GM23338 (cell line): ENCODE measurements at regions not wholly inside any gene's neighbourhood (a gene's known extent, or its start where the extent isn't known, plus 50 kb on each side); places are given as distances from the start of the nearest gene placed in this dataset.

Experiments used
- EZH2 ChIP-seq: fragments of 200-600 bp; sonication (generic); IDR thresholded peaks from one replicate; pipeline ENCODE4 v1.8.0; 2017; ENCODE audit warnings: antibody characterized with exemption, mild to moderate bottlenecking, low read depth; ENCODE audit not compliant: unreplicated experiment
- EZH2phosphoT487 ChIP-seq: fragments of 200-600 bp; sonication (generic); IDR thresholded peaks from one replicate; pipeline ENCODE4 v1.8.1; 2018; ENCODE audit warnings: antibody characterized with exemption; ENCODE audit not compliant: unreplicated experiment
- POLR2AphosphoS5 ChIP-seq: IDR thresholded peaks from 2 replicates; pipeline ENCODE4 v1.6.1; 2016; ENCODE audit warnings: antibody characterized with exemption, low read depth
- ZNF114 ChIP-seq: fragments of 250-450 bp; sonication (Bioruptor Pico); IDR thresholded peaks from 2 replicates; pipeline ENCODE4 v1.5.0; 2020; ENCODE audit warnings: mild to moderate bottlenecking, moderate library complexity
- ZNF331 ChIP-seq: fragments of 250-450 bp; sonication (Bioruptor Pico); IDR thresholded peaks from 2 replicates; pipeline ENCODE4 v1.5.0; 2020; ENCODE audit warnings: low read depth, mild to moderate bottlenecking, moderate library complexity
- TF ChIP-seq, protein P1 (sequence below), 2 experiments: fragments of 200-600 bp in 1 of 2; sonication (generic) in 1 of 2; conservative IDR thresholded peaks; 2 replicates each; pipeline versions ENCODE4 v1.5.1 to v1.6.1; 2016 to 2017; ENCODE audit warnings: antibody characterized with exemption in 2 of 2, low read depth in 2 of 2, mild to moderate bottlenecking in 2 of 2, moderate library complexity in 1 of 2
- TF ChIP-seq, protein P2 (sequence below): fragments of 250-450 bp; sonication (Bioruptor Pico); IDR thresholded peaks from 2 replicates; pipeline ENCODE4 v1.5.0; 2020; ENCODE audit warnings: mild to moderate bottlenecking, moderate library complexity
- TF ChIP-seq, protein P3 (sequence below): IDR thresholded peaks from one replicate; pipeline ENCODE4 v1.6.1; 2018; ENCODE audit warnings: antibody characterized with exemption; ENCODE audit not compliant: unreplicated experiment

DNA sequence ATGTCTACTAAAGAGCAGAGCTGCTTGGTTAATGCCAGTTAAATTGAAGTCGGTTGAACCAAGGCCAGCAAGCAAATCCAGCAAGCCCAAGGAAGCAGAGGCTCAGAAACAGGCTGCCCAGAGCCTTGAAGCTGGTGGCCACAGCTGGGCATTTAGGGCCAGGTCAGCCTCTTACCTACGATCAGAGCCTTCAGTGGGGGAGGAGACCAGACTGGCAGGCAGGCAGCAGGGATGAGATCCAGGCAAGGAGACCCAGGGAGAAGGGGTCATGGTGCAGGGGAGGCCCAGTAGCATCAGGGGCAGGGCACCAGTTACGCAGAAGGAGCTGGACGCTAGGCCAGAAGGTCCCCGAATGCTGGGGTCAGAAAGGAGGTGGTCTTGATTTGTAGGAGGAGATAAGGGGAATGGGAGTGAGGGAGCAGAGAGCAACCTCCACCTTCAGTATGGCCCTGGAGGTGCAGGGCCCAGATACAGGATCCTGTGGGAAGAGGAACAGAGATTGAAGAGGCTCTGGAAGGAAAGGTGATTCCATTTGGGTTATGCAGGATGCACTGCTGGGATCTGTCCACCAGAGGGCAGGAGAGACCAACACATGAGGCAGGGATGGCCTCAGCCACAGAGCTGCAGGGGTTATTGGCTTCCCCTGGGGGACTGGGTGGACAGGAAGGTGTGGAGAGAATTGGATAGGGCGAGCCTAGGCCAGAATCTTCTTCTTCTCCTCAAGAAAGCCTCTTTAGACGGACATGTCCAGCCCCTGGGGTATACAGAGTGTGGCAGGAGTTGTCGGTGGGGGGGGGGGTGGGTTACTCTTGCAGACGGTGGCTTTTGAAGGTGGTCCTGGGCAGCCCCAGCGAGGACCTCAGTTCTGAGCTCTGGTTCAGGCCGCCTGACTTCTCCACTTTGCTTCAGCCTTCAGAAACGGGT is 132.6 kb upstream of the PODXL start:
- TF ChIP-seq, protein P1, sequence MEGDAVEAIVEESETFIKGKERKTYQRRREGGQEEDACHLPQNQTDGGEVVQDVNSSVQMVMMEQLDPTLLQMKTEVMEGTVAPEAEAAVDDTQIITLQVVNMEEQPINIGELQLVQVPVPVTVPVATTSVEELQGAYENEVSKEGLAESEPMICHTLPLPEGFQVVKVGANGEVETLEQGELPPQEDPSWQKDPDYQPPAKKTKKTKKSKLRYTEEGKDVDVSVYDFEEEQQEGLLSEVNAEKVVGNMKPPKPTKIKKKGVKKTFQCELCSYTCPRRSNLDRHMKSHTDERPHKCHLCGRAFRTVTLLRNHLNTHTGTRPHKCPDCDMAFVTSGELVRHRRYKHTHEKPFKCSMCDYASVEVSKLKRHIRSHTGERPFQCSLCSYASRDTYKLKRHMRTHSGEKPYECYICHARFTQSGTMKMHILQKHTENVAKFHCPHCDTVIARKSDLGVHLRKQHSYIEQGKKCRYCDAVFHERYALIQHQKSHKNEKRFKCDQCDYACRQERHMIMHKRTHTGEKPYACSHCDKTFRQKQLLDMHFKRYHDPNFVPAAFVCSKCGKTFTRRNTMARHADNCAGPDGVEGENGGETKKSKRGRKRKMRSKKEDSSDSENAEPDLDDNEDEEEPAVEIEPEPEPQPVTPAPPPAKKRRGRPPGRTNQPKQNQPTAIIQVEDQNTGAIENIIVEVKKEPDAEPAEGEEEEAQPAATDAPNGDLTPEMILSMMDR (conservative IDR thresholded peaks at IDR 0.05; ENCODE audit: low read depth in 2 of 2), result peak; percentile 97 to 100
- TF ChIP-seq EZH2phosphoT487 (no peak), ZNF331 (CRISPR knock-in tag) (no peak), EZH2 (no peak), POLR2AphosphoS5 (no peak), ZNF114 (CRISPR knock-in tag) (no peak)
- TF ChIP-seq, protein P2, sequence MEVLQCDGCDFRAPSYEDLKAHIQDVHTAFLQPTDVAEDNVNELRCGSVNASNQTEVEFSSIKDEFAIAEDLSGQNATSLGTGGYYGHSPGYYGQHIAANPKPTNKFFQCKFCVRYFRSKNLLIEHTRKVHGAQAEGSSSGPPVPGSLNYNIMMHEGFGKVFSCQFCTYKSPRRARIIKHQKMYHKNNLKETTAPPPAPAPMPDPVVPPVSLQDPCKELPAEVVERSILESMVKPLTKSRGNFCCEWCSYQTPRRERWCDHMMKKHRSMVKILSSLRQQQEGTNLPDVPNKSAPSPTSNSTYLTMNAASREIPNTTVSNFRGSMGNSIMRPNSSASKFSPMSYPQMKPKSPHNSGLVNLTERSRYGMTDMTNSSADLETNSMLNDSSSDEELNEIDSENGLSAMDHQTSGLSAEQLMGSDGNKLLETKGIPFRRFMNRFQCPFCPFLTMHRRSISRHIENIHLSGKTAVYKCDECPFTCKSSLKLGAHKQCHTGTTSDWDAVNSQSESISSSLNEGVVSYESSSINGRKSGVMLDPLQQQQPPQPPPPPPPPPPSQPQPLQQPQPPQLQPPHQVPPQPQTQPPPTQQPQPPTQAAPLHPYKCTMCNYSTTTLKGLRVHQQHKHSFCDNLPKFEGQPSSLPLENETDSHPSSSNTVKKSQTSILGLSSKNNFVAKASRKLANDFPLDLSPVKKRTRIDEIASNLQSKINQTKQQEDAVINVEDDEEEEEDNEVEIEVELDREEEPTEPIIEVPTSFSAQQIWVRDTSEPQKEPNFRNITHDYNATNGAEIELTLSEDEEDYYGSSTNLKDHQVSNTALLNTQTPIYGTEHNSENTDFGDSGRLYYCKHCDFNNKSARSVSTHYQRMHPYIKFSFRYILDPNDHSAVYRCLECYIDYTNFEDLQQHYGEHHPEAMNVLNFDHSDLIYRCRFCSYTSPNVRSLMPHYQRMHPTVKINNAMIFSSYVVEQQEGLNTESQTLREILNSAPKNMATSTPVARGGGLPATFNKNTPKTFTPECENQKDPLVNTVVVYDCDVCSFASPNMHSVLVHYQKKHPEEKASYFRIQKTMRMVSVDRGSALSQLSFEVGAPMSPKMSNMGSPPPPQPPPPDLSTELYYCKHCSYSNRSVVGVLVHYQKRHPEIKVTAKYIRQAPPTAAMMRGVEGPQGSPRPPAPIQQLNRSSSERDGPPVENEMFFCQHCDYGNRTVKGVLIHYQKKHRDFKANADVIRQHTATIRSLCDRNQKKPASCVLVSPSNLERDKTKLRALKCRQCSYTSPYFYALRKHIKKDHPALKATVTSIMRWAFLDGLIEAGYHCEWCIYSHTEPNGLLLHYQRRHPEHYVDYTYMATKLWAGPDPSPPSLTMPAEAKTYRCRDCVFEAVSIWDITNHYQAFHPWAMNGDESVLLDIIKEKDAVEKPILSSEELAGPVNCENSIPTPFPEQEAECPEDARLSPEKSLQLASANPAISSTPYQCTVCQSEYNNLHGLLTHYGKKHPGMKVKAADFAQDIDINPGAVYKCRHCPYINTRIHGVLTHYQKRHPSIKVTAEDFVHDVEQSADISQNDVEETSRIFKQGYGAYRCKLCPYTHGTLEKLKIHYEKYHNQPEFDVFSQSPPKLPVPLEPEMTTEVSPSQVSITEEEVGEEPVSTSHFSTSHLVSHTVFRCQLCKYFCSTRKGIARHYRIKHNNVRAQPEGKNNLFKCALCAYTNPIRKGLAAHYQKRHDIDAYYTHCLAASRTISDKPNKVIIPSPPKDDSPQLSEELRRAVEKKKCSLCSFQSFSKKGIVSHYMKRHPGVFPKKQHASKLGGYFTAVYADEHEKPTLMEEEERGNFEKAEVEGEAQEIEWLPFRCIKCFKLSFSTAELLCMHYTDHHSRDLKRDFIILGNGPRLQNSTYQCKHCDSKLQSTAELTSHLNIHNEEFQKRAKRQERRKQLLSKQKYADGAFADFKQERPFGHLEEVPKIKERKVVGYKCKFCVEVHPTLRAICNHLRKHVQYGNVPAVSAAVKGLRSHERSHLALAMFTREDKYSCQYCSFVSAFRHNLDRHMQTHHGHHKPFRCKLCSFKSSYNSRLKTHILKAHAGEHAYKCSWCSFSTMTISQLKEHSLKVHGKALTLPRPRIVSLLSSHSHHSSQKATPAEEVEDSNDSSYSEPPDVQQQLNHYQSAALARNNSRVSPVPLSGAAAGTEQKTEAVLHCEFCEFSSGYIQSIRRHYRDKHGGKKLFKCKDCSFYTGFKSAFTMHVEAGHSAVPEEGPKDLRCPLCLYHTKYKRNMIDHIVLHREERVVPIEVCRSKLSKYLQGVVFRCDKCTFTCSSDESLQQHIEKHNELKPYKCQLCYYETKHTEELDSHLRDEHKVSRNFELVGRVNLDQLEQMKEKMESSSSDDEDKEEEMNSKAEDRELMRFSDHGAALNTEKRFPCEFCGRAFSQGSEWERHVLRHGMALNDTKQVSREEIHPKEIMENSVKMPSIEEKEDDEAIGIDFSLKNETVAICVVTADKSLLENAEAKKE (CRISPR knock-in tag), result no peak
- TF ChIP-seq, protein P3, sequence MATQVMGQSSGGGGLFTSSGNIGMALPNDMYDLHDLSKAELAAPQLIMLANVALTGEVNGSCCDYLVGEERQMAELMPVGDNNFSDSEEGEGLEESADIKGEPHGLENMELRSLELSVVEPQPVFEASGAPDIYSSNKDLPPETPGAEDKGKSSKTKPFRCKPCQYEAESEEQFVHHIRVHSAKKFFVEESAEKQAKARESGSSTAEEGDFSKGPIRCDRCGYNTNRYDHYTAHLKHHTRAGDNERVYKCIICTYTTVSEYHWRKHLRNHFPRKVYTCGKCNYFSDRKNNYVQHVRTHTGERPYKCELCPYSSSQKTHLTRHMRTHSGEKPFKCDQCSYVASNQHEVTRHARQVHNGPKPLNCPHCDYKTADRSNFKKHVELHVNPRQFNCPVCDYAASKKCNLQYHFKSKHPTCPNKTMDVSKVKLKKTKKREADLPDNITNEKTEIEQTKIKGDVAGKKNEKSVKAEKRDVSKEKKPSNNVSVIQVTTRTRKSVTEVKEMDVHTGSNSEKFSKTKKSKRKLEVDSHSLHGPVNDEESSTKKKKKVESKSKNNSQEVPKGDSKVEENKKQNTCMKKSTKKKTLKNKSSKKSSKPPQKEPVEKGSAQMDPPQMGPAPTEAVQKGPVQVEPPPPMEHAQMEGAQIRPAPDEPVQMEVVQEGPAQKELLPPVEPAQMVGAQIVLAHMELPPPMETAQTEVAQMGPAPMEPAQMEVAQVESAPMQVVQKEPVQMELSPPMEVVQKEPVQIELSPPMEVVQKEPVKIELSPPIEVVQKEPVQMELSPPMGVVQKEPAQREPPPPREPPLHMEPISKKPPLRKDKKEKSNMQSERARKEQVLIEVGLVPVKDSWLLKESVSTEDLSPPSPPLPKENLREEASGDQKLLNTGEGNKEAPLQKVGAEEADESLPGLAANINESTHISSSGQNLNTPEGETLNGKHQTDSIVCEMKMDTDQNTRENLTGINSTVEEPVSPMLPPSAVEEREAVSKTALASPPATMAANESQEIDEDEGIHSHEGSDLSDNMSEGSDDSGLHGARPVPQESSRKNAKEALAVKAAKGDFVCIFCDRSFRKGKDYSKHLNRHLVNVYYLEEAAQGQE, result no peak
